ENCODE measurements at regions not wholly inside any gene's neighbourhood (a gene's known extent, or its start where the extent isn't known, plus 50 kb on each side); places are given as distances from the start of the nearest gene placed in this dataset.

- no peaks in the 10 kb centered on the region for H3K4me1 ChIP-seq (ENCODE audit: control insufficient read depth, low read depth, low read length)
- no peak overlapping the region for H3K18ac ChIP-seq (ENCODE audit: low read length)
- no peak overlapping the region for H4K5ac ChIP-seq (ENCODE audit: low read length)
- no peak overlapping the region for H2BK120ac ChIP-seq (ENCODE audit: low read depth, low read length)
- no peaks in the 10 kb centered on the region for H3K79me2 ChIP-seq (ENCODE audit: control insufficient read depth, insufficient read depth, low read length)
- no peaks in the 10 kb centered on the region for H3K27me3 ChIP-seq (ENCODE audit: insufficient read depth, low read length, poor library complexity)
- H3K36me3 ChIP-seq (ENCODE audit: control insufficient read depth, insufficient read depth, low read length), result no peaks in the 10 kb centered on the region
- H3K9ac ChIP-seq (ENCODE audit: low read length), result no peak overlapping the region
- no peak overlapping the region for H4K8ac ChIP-seq (ENCODE audit: low read depth, low read length)
- no peak overlapping the region for H2BK15ac ChIP-seq (replicated peaks; ENCODE audit: low read depth)
- no peaks in the 10 kb centered on the region for H3K79me1 ChIP-seq (ENCODE audit: low read length)
- no CpG with 5 or more reads among the region's 10 CpGs for WGBS (ENCODE audit: extremely low coverage, insufficient coverage, low lambda C conversion rate)
- DNase-seq, result no peak
- H3K23ac ChIP-seq (ENCODE audit: low read length), result no peak overlapping the region
- no peak overlapping the region for H3K4me2 ChIP-seq (ENCODE audit: low read length)
- no peak overlapping the region for H2BK5ac ChIP-seq (ENCODE audit: low read length)
- no peak overlapping the region for H2AK5ac ChIP-seq (ENCODE audit: low read length)
- H3K27ac ChIP-seq (ENCODE audit: low read depth, low read length), result no peak overlapping the region
- H3K4me3 ChIP-seq (ENCODE audit: low read length), result no peak overlapping the region
- no peak overlapping the region for H3K4ac ChIP-seq (ENCODE audit: low read depth, low read length)
- H3K56ac ChIP-seq (ENCODE audit: low read length), result no peak overlapping the region
Observed at GRCh38 chr13:99062593-99062992, 84.7 kb upstream of the DOCK9 start.

- Histone ChIP-seq H3K36me3 (ENCODE audit: control insufficient read depth, insufficient read depth, low read length) (no peaks in the 10 kb centered on the region), H2BK15ac (replicated peaks; ENCODE audit: low read depth) (no peak overlapping the region), H3K27me3 (ENCODE audit: insufficient read depth, low read length, poor library complexity) (no peaks in the 10 kb centered on the region), H3K79me1 (ENCODE audit: low read length) (no peaks in the 10 kb centered on the region), H3K18ac (ENCODE audit: low read length) (no peak overlapping the region), H2BK120ac (ENCODE audit: low read depth, low read length) (no peak overlapping the region), H3K4me2 (ENCODE audit: low read length) (no peak overlapping the region), H3K4me3 (ENCODE audit: low read length) (no peak overlapping the region), H3K4me1 (ENCODE audit: control insufficient read depth, low read depth, low read length) (no peaks in the 10 kb centered on the region), H4K5ac (ENCODE audit: low read length) (no peak overlapping the region), H2BK5ac (ENCODE audit: low read length) (no peak overlapping the region), H3K9ac (ENCODE audit: low read length) (no peak overlapping the region), H3K79me2 (ENCODE audit: control insufficient read depth, insufficient read depth, low read length) (no peaks in the 10 kb centered on the region), H2AK5ac (ENCODE audit: low read length) (no peak overlapping the region), H4K8ac (ENCODE audit: low read depth, low read length) (no peak overlapping the region), H3K27ac (ENCODE audit: low read depth, low read length) (no peak overlapping the region), H3K23ac (ENCODE audit: low read length) (no peak overlapping the region), H3K4ac (ENCODE audit: low read depth, low read length) (no peak overlapping the region), H3K56ac (ENCODE audit: low read length) (no peak overlapping the region)
- no peak for DNase-seq
- no CpG with 5 or more reads among the region's 8 CpGs for WGBS (ENCODE audit: extremely low coverage, insufficient coverage, low lambda C conversion rate)
Observed at GRCh38 chr13:99063178-99063577, 85.3 kb upstream of the DOCK9 start.

GRCh38 chr13:99063952-99064351 is 86.1 kb upstream of the DOCK9 start:
- WGBS (ENCODE audit: extremely low coverage, insufficient coverage, low lambda C conversion rate), result no CpG with 5 or more reads among the region's 1 CpG

GRCh38 chr13:99064624-99065234 is 86.9 kb upstream of the DOCK9 start:
- Histone ChIP-seq H3K4me1 (ENCODE audit: control insufficient read depth, low read depth, low read length) (no peaks in the 10 kb centered on the region), H2AK5ac (ENCODE audit: low read length) (no peak overlapping the region), H2BK120ac (ENCODE audit: low read depth, low read length) (no peak overlapping the region), H3K4ac (ENCODE audit: low read depth, low read length) (no peak overlapping the region), H3K4me3 (ENCODE audit: low read length) (no peak overlapping the region), H4K5ac (ENCODE audit: low read length) (no peak overlapping the region), H3K9ac (ENCODE audit: low read length) (no peak overlapping the region), H3K27ac (ENCODE audit: low read depth, low read length) (no peak overlapping the region), H3K79me2 (ENCODE audit: control insufficient read depth, insufficient read depth, low read length) (no peaks in the 10 kb centered on the region), H4K8ac (ENCODE audit: low read depth, low read length) (no peak overlapping the region), H3K79me1 (ENCODE audit: low read length) (no peaks in the 10 kb centered on the region), H2BK15ac (replicated peaks; ENCODE audit: low read depth) (no peak overlapping the region), H3K4me2 (ENCODE audit: low read length) (no peak overlapping the region), H3K36me3 (ENCODE audit: control insufficient read depth, insufficient read depth, low read length) (no peaks in the 10 kb centered on the region), H3K18ac (ENCODE audit: low read length) (no peak overlapping the region), H2BK5ac (ENCODE audit: low read length) (no peak overlapping the region), H3K23ac (ENCODE audit: low read length) (no peak overlapping the region), H3K27me3 (ENCODE audit: insufficient read depth, low read length, poor library complexity) (no peaks in the 10 kb centered on the region), H3K56ac (ENCODE audit: low read length) (no peak overlapping the region)
- no peak for DNase-seq
- no CpG with 5 or more reads among the region's 5 CpGs for WGBS (ENCODE audit: extremely low coverage, insufficient coverage, low lambda C conversion rate)

More at GRCh38 chr13:99063952-99064351, 86.1 kb upstream of the DOCK9 start:
- no peak overlapping the region for H3K56ac ChIP-seq (ENCODE audit: low read length)
- no peak overlapping the region for H4K8ac ChIP-seq (ENCODE audit: low read depth, low read length)
- H3K36me3 ChIP-seq (ENCODE audit: control insufficient read depth, insufficient read depth, low read length), result no peaks in the 10 kb centered on the region
- no peak overlapping the region for H3K4ac ChIP-seq (ENCODE audit: low read depth, low read length)
- H2AK5ac ChIP-seq (ENCODE audit: low read length), result no peak overlapping the region
- DNase-seq, result no peak
- no peaks in the 10 kb centered on the region for H3K79me1 ChIP-seq (ENCODE audit: low read length)
- H3K4me3 ChIP-seq (ENCODE audit: low read length), result no peak overlapping the region
- no peak overlapping the region for H3K27ac ChIP-seq (ENCODE audit: low read depth, low read length)
- no peak overlapping the region for H3K23ac ChIP-seq (ENCODE audit: low read length)
- no peak overlapping the region for H4K5ac ChIP-seq (ENCODE audit: low read length)
- H3K4me1 ChIP-seq (ENCODE audit: control insufficient read depth, low read depth, low read length), result no peaks in the 10 kb centered on the region
- H3K27me3 ChIP-seq (ENCODE audit: insufficient read depth, low read length, poor library complexity), result no peaks in the 10 kb centered on the region
- no peak overlapping the region for H2BK15ac ChIP-seq (replicated peaks; ENCODE audit: low read depth)
- H2BK5ac ChIP-seq (ENCODE audit: low read length), result no peak overlapping the region
- no peak overlapping the region for H3K18ac ChIP-seq (ENCODE audit: low read length)
- H3K9ac ChIP-seq (ENCODE audit: low read length), result no peak overlapping the region
- no peaks in the 10 kb centered on the region for H3K79me2 ChIP-seq (ENCODE audit: control insufficient read depth, insufficient read depth, low read length)
- no peak overlapping the region for H2BK120ac ChIP-seq (ENCODE audit: low read depth, low read length)
- no peak overlapping the region for H3K4me2 ChIP-seq (ENCODE audit: low read length)

GRCh38 chr13:99065235-99066015 is 87.6 kb upstream of the DOCK9 start:
- Histone ChIP-seq H2BK15ac (replicated peaks; ENCODE audit: low read depth) (no peak overlapping the region), H3K79me2 (ENCODE audit: control insufficient read depth, insufficient read depth, low read length) (no peaks in the 10 kb centered on the region), H3K23ac (ENCODE audit: low read length) (no peak overlapping the region), H3K27me3 (ENCODE audit: insufficient read depth, low read length, poor library complexity) (no peaks in the 10 kb centered on the region), H3K56ac (ENCODE audit: low read length) (no peak overlapping the region), H3K36me3 (ENCODE audit: control insufficient read depth, insufficient read depth, low read length) (no peaks in the 10 kb centered on the region), H3K4me1 (ENCODE audit: control insufficient read depth, low read depth, low read length) (no peaks in the 10 kb centered on the region), H3K4me3 (ENCODE audit: low read length) (no peak overlapping the region), H2BK5ac (ENCODE audit: low read length) (no peak overlapping the region), H3K4ac (ENCODE audit: low read depth, low read length) (no peak overlapping the region), H4K5ac (ENCODE audit: low read length) (no peak overlapping the region), H3K4me2 (ENCODE audit: low read length) (no peak overlapping the region), H3K9ac (ENCODE audit: low read length) (no peak overlapping the region), H3K79me1 (ENCODE audit: low read length) (no peaks in the 10 kb centered on the region), H3K18ac (ENCODE audit: low read length) (no peak overlapping the region), H3K27ac (ENCODE audit: low read depth, low read length) (no peak overlapping the region), H4K8ac (ENCODE audit: low read depth, low read length) (no peak overlapping the region), H2AK5ac (ENCODE audit: low read length) (no peak overlapping the region), H2BK120ac (ENCODE audit: low read depth, low read length) (no peak overlapping the region)
- WGBS (ENCODE audit: extremely low coverage, insufficient coverage, low lambda C conversion rate), result no CpG with 5 or more reads among the region's 7 CpGs
- no peak for DNase-seq

Measured in mesendoderm (in vitro differentiated cells).